T-helper 2 cell treated with Interferon-gamma antibody and Interleukin-4, amounts not matched to agents 5 μg/mL and 100 μg/mL, for 36 hours (primary cell): ENCODE measurements at regions not wholly inside any gene's neighbourhood (a gene's known extent, or its start where the extent isn't known, plus 50 kb on each side); places are given as distances from the start of the nearest gene placed in this dataset.

ENCODE experiments used
- DNase-seq: peaks from one replicate; pipeline ENCODE4 v3.0.0; 2021; ENCODE audit warnings: low spot score
- H3K27ac Mint-ChIP-seq: one replicate; pipeline ENCODE4 v1.8.0; 2021; ENCODE audit warnings: mild to moderate bottlenecking, mixed read lengths
- H3K27me3 Mint-ChIP-seq: one replicate; pipeline ENCODE4 v1.8.0; 2021; ENCODE audit warnings: low read depth, mixed read lengths
- H3K36me3 Mint-ChIP-seq: one replicate; pipeline ENCODE4 v1.8.0; 2021; ENCODE audit warnings: low read depth, mixed read lengths
- H3K4me1 Mint-ChIP-seq: one replicate; pipeline ENCODE4 v1.8.0; 2021; ENCODE audit warnings: low read depth, mixed read lengths
- H3K4me3 Mint-ChIP-seq: one replicate; pipeline ENCODE4 v1.8.0; 2022; ENCODE audit warnings: mild to moderate bottlenecking, moderate library complexity, mixed read lengths
- H3K9me3 Mint-ChIP-seq: one replicate; pipeline ENCODE4 v1.8.0; 2021; ENCODE audit warnings: mixed read lengths

GRCh38 chr12:3933074-3933818 is 60.0 kb upstream of the PARP11 start:
- Mint-ChIP-seq H3K27me3 (peaks cover 8% of the 10 kb centered on the region), H3K9me3 (peaks cover 4% of the 10 kb centered on the region), H3K4me1 (peaks cover 52% of the 10 kb centered on the region), H3K36me3 (peaks cover 3% of the 10 kb centered on the region), H3K4me3 (peak overlapping the region; percentile 72), H3K27ac (peak overlapping the region; percentile 50)
- no peak for DNase-seq

- peaks cover 3% of the 10 kb centered on the region for H3K36me3 Mint-ChIP-seq
- H3K27me3 Mint-ChIP-seq, result peaks cover 10% of the 10 kb centered on the region
- DNase-seq, result no peak
- no peak overlapping the region for H3K27ac Mint-ChIP-seq
- H3K4me1 Mint-ChIP-seq, result peaks cover 50% of the 10 kb centered on the region
- H3K4me3 Mint-ChIP-seq, result peak overlapping the region; percentile 20
- H3K9me3 Mint-ChIP-seq, result peaks cover 4% of the 10 kb centered on the region
Observed at GRCh38 chr12:3931776-3932175, 58.6 kb upstream of the PARP11 start.

- Mint-ChIP-seq H3K4me1 (peaks cover 49% of the 10 kb centered on the region), H3K36me3 (peaks cover 3% of the 10 kb centered on the region), H3K4me3 (peak overlapping the region; percentile 8), H3K27me3 (peaks cover 10% of the 10 kb centered on the region), H3K27ac (no peak overlapping the region), H3K9me3 (peaks cover 4% of the 10 kb centered on the region)
- peak; percentile 15 for DNase-seq
Observed at GRCh38 chr12:3931206-3931605, 58.0 kb upstream of the PARP11 start.

- Mint-ChIP-seq H3K36me3 (peaks cover 3% of the 10 kb centered on the region), H3K27me3 (peaks cover 17% of the 10 kb centered on the region), H3K4me3 (no peak overlapping the region), H3K27ac (no peak overlapping the region), H3K9me3 (no peaks in the 10 kb centered on the region), H3K4me1 (peaks cover 43% of the 10 kb centered on the region)
- DNase-seq, result no peak
Observed at GRCh38 chr12:3929875-3930615, 56.8 kb upstream of the PARP11 start.

GRCh38 chr12:3928538-3929184 is 55.5 kb upstream of the PARP11 start:
- Mint-ChIP-seq H3K36me3 (peaks cover 3% of the 10 kb centered on the region), H3K27me3 (peaks cover 17% of the 10 kb centered on the region), H3K4me1 (peaks cover 33% of the 10 kb centered on the region), H3K27ac (no peak overlapping the region), H3K4me3 (no peak overlapping the region), H3K9me3 (no peaks in the 10 kb centered on the region)
- DNase-seq, result no peak

GRCh38 chr12:3925621-3926020 is 52.4 kb upstream of the PARP11 start:
- no peak overlapping the region for H3K27ac Mint-ChIP-seq
- H3K9me3 Mint-ChIP-seq, result no peaks in the 10 kb centered on the region
- no peak overlapping the region for H3K4me3 Mint-ChIP-seq
- peaks cover 3% of the 10 kb centered on the region for H3K36me3 Mint-ChIP-seq
- H3K27me3 Mint-ChIP-seq, result peaks cover 24% of the 10 kb centered on the region
- DNase-seq, result no peak
- peaks cover 11% of the 10 kb centered on the region for H3K4me1 Mint-ChIP-seq

GRCh38 chr12:3924761-3925160 is 51.6 kb upstream of the PARP11 start:
- peaks cover 9% of the 10 kb centered on the region for H3K4me1 Mint-ChIP-seq
- H3K27me3 Mint-ChIP-seq, result peaks cover 20% of the 10 kb centered on the region
- no peak overlapping the region for H3K4me3 Mint-ChIP-seq
- DNase-seq, result no peak
- no peaks in the 10 kb centered on the region for H3K9me3 Mint-ChIP-seq
- H3K27ac Mint-ChIP-seq, result no peak overlapping the region
- peaks cover 3% of the 10 kb centered on the region for H3K36me3 Mint-ChIP-seq

- no peaks in the 10 kb centered on the region for H3K36me3 Mint-ChIP-seq
- H3K27ac Mint-ChIP-seq, result no peak overlapping the region
Observed at GRCh38 chr12:3923021-3923420, 49.8 kb upstream of the PARP11 start.

More at GRCh38 chr12:3923021-3923420, 49.8 kb upstream of the PARP11 start:
- Mint-ChIP-seq H3K4me1 (peaks cover 4% of the 10 kb centered on the region), H3K27me3 (peaks cover 16% of the 10 kb centered on the region), H3K4me3 (no peak overlapping the region), H3K9me3 (no peaks in the 10 kb centered on the region)
- DNase-seq, result no peak
